IPS-18a (cell line): ENCODE measurements at regions not wholly inside any gene's neighbourhood (a gene's known extent, or its start where the extent isn't known, plus 50 kb on each side); places are given as distances from the start of the nearest gene placed in this dataset.
"Not testable (repeated sequence)": the region's sequence is repeated elsewhere in the genome, so short reads cannot be mapped to it uniquely, and the experiment has no call there.

Experiments used
- H3K27ac ChIP-seq: one replicate; pipeline ENCODE4 v1.5.1; 2013; ENCODE audit warnings: low read length
- H3K27me3 ChIP-seq: one replicate; pipeline ENCODE4 v1.6.1; 2013; ENCODE audit warnings: mild to moderate bottlenecking, low read length; ENCODE audit not compliant: control insufficient read depth, insufficient read depth
- H3K36me3 ChIP-seq: one replicate; pipeline ENCODE4 v1.6.1; 2013; ENCODE audit warnings: low read depth, low read length; ENCODE audit not compliant: control insufficient read depth
- H3K4me1 ChIP-seq: one replicate; pipeline ENCODE4 v1.6.1; 2013; ENCODE audit warnings: low read depth, low read length; ENCODE audit not compliant: control insufficient read depth
- H3K4me3 ChIP-seq: one replicate; pipeline ENCODE4 v1.5.1; 2013; ENCODE audit warnings: low read length
- H3K9ac ChIP-seq: one replicate; pipeline ENCODE4 v1.6.1; 2013; ENCODE audit warnings: mild to moderate bottlenecking, low read length, moderate library complexity
- H3K9me3 ChIP-seq: one replicate; pipeline ENCODE4 v1.6.1; 2013; ENCODE audit warnings: low read depth, low read length; ENCODE audit not compliant: control insufficient read depth

DNA sequence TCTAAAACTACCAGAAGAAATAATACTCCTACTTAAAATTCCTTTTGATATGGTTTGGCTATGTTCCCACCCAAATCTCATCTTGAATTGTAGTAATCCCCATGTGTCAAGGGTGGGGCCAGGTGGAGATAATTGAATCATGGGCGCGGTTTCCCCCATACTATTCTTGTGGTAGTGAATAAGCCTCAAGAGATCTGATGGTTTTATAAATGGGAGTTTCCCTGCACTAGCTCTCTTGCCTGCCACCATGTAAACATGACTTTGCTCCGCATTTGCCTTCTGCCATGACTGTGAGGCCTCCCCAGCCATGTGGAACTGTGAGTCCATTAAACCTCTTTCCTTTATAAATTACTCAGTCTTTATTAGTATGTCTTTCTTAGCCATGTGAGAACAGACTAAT is 390.5 kb downstream of the CHSY3 start:
- H3K4me1 ChIP-seq, H3K27me3 ChIP-seq, H3K9ac ChIP-seq, H3K27ac ChIP-seq, H3K4me3 ChIP-seq, H3K36me3 ChIP-seq, H3K9me3 ChIP-seq: not testable (repeated sequence)

- Histone ChIP-seq H3K4me1 (no peaks in the 10 kb centered on the region), H3K36me3 (no peaks in the 10 kb centered on the region), H3K27ac (no peak overlapping the region), H3K9ac (no peak overlapping the region), H3K27me3 (no peaks in the 10 kb centered on the region), H3K9me3 (no peaks in the 10 kb centered on the region), H3K4me3 (no peak overlapping the region)
Observed at GRCh38 chr5:130290219-130290618, 386.0 kb downstream of the CHSY3 start.

DNA sequence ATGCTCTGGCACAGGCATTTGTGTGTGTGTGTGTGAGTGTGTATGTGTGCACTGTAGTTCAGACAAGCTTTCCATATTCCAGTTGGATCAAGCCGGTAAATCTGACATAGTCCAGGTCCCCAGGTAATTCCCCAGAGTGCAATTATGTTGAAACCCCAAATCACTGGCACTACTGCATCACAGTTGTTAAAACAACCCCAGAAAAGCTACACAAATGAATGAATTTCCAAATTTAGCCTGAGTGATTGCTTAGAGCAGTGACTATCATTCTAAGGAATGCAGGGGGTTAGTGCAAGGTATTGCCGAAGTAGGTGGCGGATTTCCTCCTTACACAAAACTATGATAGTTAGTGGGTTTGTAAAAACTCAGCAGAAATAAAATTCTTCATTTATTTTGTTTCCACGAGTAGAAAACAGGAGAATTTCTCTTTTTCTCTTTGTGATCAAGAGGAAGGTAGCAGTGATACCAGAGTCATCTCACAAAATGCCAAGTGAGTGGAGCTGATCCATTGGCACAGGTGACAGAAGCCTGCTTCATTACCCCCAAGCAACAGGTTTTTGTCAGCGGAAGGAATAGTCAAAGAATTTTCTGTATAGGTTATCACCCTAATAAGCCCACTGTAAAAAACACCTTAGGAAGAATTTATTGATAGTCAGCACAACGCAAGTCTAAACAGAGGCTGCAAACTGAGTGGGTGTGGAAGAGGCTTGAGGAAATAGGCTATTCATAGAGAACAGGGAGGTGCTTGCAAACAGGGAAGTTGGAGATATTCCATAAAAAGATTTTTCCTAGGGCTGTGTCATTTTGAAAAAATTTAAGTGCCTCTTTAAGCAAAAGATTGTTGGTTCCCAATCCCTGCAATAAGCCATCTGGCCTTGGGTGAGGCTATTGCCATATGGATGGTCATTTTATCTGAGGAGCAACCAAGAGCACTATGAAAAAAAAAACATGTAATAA is 385.1 kb downstream of the CHSY3 start:
- H3K9me3 ChIP-seq: no peaks in the 10 kb centered on the region
- H3K27ac ChIP-seq: no peak overlapping the region
- H3K36me3 ChIP-seq: no peaks in the 10 kb centered on the region
- H3K4me3 ChIP-seq: no peak overlapping the region
- H3K4me1 ChIP-seq: no peaks in the 10 kb centered on the region
- no peak overlapping the region for H3K9ac ChIP-seq
- no peaks in the 10 kb centered on the region for H3K27me3 ChIP-seq

- no peak overlapping the region for H3K27ac ChIP-seq
- no peaks in the 10 kb centered on the region for H3K36me3 ChIP-seq
- H3K9me3 ChIP-seq: no peaks in the 10 kb centered on the region
- no peak overlapping the region for H3K9ac ChIP-seq
- H3K27me3 ChIP-seq: no peaks in the 10 kb centered on the region
- H3K4me3 ChIP-seq: no peak overlapping the region
- no peaks in the 10 kb centered on the region for H3K4me1 ChIP-seq
Observed at GRCh38 chr5:130287438-130287837, 383.2 kb downstream of the CHSY3 start.

- Histone ChIP-seq H3K4me1 (no peaks in the 10 kb centered on the region), H3K4me3 (no peak overlapping the region), H3K36me3 (no peaks in the 10 kb centered on the region), H3K27ac (no peak overlapping the region), H3K9ac (no peak overlapping the region), H3K9me3 (no peaks in the 10 kb centered on the region), H3K27me3 (no peaks in the 10 kb centered on the region)
Observed at GRCh38 chr5:130286971-130287370, 382.7 kb downstream of the CHSY3 start.

DNA sequence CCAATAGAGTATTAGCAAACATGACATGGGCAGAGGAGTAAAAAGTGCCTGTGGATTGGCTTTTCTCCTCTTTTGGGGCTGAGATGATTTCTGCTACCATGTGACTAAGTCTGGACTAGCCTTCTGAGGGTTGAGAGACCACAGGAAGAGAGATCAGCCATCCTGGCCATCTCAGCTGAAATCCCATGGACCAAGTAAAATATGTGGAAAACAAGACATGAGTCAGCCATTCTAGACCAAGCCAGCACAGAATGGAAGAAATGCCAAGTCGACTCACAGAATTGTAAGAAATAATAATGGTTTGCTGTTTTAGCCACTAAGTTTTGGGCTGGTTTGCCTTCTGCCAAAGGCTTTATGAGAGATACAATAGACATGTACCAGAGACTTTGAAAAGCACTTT is 377.8 kb downstream of the CHSY3 start:
- Histone ChIP-seq H3K27ac (no peak overlapping the region), H3K27me3 (no peaks in the 10 kb centered on the region), H3K4me3 (no peak overlapping the region), H3K4me1 (no peaks in the 10 kb centered on the region), H3K9ac (no peak overlapping the region), H3K36me3 (no peaks in the 10 kb centered on the region), H3K9me3 (no peaks in the 10 kb centered on the region)

DNA sequence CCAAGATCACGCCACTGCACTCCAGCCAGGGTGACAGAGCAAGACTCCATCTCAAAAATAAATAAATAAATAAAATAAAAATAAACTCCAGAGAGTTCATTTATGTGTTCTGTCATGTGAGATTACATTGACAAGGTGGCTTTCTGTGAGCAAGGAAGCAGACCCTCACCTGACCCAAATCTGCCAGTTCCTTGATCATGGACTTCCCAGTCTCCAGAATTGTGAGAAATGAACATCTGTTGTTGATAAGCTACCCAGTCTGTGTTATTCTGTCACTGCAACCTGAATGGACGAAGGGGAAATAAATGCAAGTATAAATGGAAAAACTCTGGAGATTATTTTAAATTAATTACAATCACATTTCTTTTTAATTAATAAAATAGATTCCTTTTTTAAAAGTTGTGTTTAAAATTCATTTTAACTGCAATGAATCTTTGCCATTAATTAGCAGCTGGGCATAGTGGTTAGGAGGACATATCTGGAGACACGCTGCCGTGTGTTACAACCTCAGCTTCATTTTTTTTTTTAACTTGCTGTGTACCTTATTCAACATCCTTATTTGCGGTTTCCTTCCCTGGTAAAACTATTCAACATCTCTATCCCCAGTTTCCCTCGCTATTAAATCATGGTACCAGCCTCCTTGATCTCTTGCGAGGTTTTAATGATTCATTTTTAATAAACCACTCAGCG is 376.4 kb downstream of the CHSY3 start:
- H3K9ac ChIP-seq: no peak overlapping the region
- no peaks in the 10 kb centered on the region for H3K36me3 ChIP-seq
- H3K27ac ChIP-seq: no peak overlapping the region
- no peaks in the 10 kb centered on the region for H3K4me1 ChIP-seq
- no peak overlapping the region for H3K4me3 ChIP-seq
- no peaks in the 10 kb centered on the region for H3K9me3 ChIP-seq
- peaks cover 4% of the 10 kb centered on the region for H3K27me3 ChIP-seq

GRCh38 chr5:130279386-130279785 is 375.1 kb downstream of the CHSY3 start:
- peaks cover 15% of the 10 kb centered on the region for H3K27me3 ChIP-seq
- H3K27ac ChIP-seq: no peak overlapping the region
- no peak overlapping the region for H3K9ac ChIP-seq
- no peaks in the 10 kb centered on the region for H3K9me3 ChIP-seq
- no peaks in the 10 kb centered on the region for H3K36me3 ChIP-seq
- no peaks in the 10 kb centered on the region for H3K4me1 ChIP-seq
- H3K4me3 ChIP-seq: no peak overlapping the region

DNA sequence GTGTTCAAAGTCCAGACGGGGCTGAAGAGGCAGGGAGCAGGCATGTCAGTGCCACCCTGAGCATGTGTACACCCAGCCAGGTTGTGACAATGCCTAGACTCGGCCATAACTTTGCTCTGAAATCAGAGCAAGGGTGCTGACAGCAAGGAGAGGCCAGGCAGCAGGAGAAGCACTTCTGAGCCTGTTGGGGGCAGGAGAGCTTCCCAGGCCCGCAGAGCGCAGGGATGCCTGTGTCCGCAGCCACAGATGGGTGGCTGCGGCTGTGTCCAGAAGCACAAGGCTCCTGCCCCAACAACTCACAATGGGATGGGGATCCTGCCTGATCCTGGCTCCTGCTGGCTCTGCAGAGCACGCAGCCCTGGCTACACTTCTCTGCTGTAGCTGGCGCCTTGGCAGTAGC is 373.9 kb downstream of the CHSY3 start:
- Histone ChIP-seq H3K9me3 (no peaks in the 10 kb centered on the region), H3K4me3 (no peak overlapping the region), H3K27ac (no peak overlapping the region), H3K27me3 (peaks cover 25% of the 10 kb centered on the region), H3K36me3 (no peaks in the 10 kb centered on the region), H3K4me1 (no peaks in the 10 kb centered on the region), H3K9ac (no peak overlapping the region)

GRCh38 chr5:130277522-130277921 is 373.3 kb downstream of the CHSY3 start:
- no peak overlapping the region for H3K9ac ChIP-seq
- no peak overlapping the region for H3K27ac ChIP-seq
- no peaks in the 10 kb centered on the region for H3K36me3 ChIP-seq
- H3K27me3 ChIP-seq: peaks cover 28% of the 10 kb centered on the region
- no peaks in the 10 kb centered on the region for H3K4me1 ChIP-seq
- H3K9me3 ChIP-seq: no peaks in the 10 kb centered on the region
- no peak overlapping the region for H3K4me3 ChIP-seq

DNA sequence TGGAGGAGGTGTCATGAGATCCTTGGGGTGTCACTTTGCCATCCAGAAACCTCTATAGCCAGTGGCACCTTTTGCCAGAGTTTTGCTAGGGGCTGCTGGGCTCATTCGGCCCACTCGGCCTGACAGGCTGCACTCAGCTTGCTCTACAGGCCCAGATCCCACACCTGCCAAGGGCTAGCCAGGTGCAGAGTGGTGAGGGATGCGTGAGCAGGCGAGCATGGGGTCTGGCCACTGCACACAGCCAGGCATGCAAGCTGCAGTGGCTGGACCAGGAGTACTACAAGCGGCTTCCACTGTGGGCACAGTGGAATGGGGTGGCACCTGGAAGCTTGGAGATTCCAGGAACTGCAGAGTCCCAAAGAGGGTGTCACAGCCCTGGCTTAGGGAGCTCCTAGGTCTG is 372.7 kb downstream of the CHSY3 start:
- Histone ChIP-seq H3K27ac (no peak overlapping the region), H3K4me1 (no peaks in the 10 kb centered on the region), H3K36me3 (no peaks in the 10 kb centered on the region), H3K9ac (no peak overlapping the region), H3K9me3 (no peaks in the 10 kb centered on the region), H3K4me3 (no peak overlapping the region), H3K27me3 (peaks cover 33% of the 10 kb centered on the region)

DNA sequence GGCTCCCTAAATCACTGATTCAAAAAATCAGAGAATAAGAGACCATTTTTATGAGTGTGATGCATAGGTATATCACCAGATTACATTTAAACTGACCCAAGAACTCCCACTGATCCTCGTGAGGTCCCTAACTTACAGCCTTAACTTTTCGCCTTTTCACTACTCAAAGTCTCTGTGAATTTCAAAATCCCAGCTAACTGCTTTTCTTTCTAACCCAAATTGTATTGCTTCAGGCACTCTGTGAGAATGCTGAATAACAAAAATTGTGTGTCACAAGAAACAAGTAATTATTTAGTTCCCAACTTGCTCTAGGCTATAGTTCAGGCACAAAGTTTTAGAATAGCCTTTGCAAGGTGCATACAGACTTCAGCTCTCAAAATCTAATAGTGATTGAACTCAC is 368.6 kb downstream of the CHSY3 start:
- peaks cover 52% of the 10 kb centered on the region for H3K27me3 ChIP-seq
- no peak overlapping the region for H3K9ac ChIP-seq
- no peaks in the 10 kb centered on the region for H3K36me3 ChIP-seq
- no peaks in the 10 kb centered on the region for H3K4me1 ChIP-seq
- no peak overlapping the region for H3K4me3 ChIP-seq
- H3K9me3 ChIP-seq: no peaks in the 10 kb centered on the region
- no peak overlapping the region for H3K27ac ChIP-seq
